ENCODE measurements at regions not wholly inside any gene's neighbourhood (a gene's known extent, or its start where the extent isn't known, plus 50 kb on each side); places are given as distances from the start of the nearest gene placed in this dataset.

DNA sequence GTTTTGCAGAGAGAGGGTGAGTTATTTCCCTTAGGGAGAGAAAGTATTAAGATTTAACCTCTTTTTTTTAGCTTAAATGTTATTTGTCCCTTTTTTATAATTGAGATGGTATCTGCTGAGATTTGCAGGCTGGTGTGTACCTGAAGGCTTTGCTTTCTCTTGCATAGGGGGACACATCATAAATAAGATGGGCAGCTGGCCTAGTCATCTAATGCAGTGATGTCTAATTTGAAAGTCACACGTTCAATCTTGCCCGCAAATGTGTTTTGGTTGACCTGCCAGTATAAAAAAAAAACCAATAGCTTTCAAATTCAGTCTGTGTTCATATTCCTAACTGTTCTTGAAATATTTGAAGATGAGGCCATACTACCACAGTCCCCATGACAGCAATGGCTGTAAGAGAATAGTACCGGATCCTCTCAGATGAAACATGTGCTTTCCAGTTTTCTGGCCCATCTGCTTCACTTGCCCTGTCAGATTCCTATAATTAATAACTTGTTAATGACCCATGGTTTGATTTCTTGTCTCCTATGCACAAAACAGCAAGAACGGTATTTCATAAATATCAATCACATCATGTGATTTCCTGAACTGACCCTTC is 914.2 kb downstream of the IPMK start:
- TF ChIP-seq, protein P1, sequence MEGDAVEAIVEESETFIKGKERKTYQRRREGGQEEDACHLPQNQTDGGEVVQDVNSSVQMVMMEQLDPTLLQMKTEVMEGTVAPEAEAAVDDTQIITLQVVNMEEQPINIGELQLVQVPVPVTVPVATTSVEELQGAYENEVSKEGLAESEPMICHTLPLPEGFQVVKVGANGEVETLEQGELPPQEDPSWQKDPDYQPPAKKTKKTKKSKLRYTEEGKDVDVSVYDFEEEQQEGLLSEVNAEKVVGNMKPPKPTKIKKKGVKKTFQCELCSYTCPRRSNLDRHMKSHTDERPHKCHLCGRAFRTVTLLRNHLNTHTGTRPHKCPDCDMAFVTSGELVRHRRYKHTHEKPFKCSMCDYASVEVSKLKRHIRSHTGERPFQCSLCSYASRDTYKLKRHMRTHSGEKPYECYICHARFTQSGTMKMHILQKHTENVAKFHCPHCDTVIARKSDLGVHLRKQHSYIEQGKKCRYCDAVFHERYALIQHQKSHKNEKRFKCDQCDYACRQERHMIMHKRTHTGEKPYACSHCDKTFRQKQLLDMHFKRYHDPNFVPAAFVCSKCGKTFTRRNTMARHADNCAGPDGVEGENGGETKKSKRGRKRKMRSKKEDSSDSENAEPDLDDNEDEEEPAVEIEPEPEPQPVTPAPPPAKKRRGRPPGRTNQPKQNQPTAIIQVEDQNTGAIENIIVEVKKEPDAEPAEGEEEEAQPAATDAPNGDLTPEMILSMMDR (IDR thresholded peaks at IDR 0.05; ENCODE audit: low read depth, low read length) = no peak
- TF ChIP-seq EZH2phosphoT487 (IDR thresholded peaks at IDR 0.05; ENCODE audit: low read depth) = no peak

Measured in OCI-LY3 (cell line).